ENCODE measurements at regions not wholly inside any gene's neighbourhood (a gene's known extent, or its start where the extent isn't known, plus 50 kb on each side); places are given as distances from the start of the nearest gene placed in this dataset.

DNA sequence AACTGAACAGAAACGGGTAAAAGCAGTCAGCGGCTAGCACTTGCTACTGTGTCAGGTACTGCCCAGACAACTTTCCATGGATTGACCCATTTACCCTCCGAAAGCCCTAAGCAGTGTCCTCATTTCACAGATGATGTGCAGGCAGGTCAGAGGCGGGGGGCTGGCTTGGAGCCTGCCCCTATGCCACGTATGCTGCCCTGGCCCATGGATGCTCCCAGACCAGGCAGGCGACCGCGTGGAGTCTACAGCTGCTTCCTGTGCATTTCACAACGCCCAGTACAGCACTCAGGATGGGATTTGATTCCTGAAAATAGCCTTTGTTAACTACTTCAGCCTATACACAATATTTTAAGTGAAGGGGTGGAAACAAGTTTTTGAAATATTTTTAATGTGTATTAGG lies 202.9 kb downstream of the NXNL2 start:
- TF ChIP-seq CTCF (IDR thresholded peaks at IDR 0.05) = no peak
- no peak for TF ChIP-seq POLR2A (IDR thresholded peaks at IDR 0.05)

All from gastroesophageal sphincter (tissue), 3 donors.